ENCODE measurements at regions not wholly inside any gene's neighbourhood (a gene's known extent, or its start where the extent isn't known, plus 50 kb on each side); places are given as distances from the start of the nearest gene placed in this dataset.
"Not testable (repeated sequence)": the region's sequence is repeated elsewhere in the genome, so short reads cannot be mapped to it uniquely, and the experiment has no call there.

- no peak for DNase-seq
These were observed 256.2 kb downstream of the TAFA4 start for GRCh38 chr3:68676136-68676535.

DNA sequence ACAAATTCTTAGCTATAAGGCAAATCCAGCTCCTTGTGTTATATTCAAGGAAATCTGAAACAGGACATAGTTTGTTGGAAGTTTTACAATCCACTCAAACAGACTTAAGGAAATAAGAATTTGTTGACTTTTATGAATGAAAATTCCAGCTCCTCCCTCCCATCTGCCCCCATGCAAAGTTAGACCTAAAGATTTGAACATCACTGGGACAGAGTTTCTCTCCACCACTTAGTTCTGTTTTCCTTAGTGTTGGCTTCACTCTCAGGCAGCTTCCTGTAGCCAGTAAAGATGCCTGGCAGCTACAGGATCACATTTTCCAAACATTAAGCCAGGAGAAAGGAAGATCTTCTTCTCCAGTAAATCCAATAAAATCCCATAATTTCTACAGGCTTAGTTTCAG is 265.0 kb downstream of the TAFA4 start:
- DNase-seq: no peak

- DNase-seq: no peak
These were observed 265.8 kb downstream of the TAFA4 start for GRCh38 chr3:68666429-68667136.

- no peak for DNase-seq
These were observed 268.1 kb downstream of the TAFA4 start for GRCh38 chr3:68664276-68664675.

DNA sequence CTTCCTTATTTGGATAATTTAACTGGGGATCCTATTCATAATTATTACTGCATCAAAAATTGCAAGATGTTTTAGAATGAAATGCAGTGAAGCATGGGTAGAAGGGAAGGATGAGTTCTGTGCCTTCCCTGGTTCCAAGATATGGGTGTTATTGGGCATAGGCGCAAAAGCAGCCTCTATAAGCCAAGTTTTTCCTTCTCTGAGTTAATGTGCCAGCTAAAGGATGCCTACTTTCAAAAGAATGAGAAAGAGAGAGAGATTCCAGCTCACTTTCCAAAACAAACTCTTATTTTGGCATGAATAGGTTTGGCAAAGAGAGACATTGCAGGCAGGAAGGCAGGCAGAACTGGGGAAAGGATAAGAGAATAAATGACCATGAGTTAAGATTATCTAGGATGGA is 270.2 kb downstream of the TAFA4 start:
- no peak for DNase-seq

GRCh38 chr3:68650657-68651056 is 281.7 kb downstream of the TAFA4 start:
- DNase-seq: not testable (repeated sequence)

DNA sequence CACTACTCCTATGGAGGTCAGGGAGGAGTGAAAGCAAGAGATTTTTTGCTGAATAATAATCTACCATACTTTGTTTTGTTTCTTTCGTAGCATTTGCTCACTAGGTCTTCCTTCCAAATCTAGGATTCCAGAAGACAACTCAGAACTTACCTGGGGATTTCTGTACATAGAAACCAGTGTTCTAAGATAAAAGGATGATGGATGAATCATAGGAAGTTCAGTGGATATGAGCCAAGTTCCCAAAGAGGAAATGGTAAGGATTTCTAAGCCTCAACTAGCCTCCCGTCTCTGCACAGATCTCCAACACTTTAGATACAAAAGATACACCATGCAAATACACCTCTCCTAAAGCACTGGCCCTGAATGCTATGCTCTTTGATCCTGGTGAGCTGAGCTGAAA is 283.9 kb downstream of the TAFA4 start:
- DNase-seq: no peak

- DNase-seq: no peak
These were observed 300.3 kb downstream of the TAFA4 start for GRCh38 chr3:68631850-68632545.

GRCh38 chr3:68620211-68620610 is 312.1 kb downstream of the TAFA4 start:
- no peak for DNase-seq

- DNase-seq: no peak
These were observed 318.3 kb downstream of the TAFA4 start for GRCh38 chr3:68614087-68614486.

DNA sequence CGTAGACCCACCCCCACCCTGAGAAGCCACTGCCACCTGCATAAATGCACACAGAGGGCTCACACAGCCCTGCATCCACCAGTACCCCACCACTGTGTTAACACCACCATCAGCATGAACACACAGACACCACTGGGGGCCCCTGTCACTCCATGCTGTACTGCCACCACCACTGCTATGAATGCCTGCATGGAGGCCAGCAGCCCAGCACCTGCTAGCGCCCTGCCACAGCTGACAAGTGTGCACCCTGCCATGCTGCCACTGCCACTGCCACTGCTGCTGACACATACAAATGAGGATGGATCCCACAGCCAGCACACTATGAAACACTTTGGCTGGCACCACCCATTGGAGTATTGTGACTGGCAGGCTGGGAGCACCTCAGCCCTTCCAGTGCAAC is 361.0 kb downstream of the TAFA4 start:
- DNase-seq: no peak

- peak in 1 of 3 experiments; percentile 9 for DNase-seq
These were observed 371.6 kb downstream of the TAFA4 start for GRCh38 chr3:68560728-68561127.

GRCh38 chr3:68535782-68536181 is 396.6 kb downstream of the TAFA4 start:
- DNase-seq: no peak

- DNase-seq: no peak
These were observed 409.0 kb downstream of the TAFA4 start for GRCh38 chr3:68523330-68523729.

DNA sequence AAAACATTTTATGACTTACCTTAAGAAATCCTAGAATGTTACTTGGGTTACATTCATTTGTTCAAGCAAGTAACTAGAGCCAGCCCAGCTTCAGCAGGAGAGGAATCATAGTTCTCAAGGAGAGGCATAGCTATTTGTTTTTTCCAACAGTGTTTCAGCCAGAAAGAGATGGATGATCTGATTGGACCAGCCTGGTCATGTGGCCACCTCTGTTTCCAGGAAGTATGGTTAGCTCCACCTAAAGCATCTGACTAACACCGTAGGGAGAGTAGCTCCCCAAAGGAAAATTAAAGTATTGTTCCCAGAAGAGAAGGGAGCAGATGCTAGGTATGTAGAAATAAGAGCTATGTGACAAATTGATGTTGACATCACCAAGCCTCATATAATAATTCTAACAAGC is 417.1 kb downstream of the TAFA4 start:
- no peak for DNase-seq

DNA sequence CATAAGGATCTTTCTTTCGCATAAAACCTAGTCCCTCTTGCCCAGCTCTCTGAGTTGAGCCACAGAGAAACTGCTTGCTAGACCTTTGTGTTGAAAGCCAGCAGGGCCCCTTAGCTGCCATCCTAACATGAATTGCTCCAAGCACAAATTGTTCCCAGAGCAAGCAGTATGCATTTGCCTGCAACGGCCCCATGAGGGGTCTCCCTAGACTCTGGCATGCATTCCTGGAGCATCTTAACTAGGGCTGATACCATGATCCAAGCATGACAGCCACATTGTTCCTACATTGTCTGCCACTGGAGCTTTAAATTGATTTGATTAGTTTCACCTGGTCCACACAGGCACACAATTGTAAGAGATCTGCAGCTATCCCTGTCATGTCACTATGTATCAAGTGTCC is 428.1 kb downstream of the TAFA4 start:
- DNase-seq: no peak

DNA sequence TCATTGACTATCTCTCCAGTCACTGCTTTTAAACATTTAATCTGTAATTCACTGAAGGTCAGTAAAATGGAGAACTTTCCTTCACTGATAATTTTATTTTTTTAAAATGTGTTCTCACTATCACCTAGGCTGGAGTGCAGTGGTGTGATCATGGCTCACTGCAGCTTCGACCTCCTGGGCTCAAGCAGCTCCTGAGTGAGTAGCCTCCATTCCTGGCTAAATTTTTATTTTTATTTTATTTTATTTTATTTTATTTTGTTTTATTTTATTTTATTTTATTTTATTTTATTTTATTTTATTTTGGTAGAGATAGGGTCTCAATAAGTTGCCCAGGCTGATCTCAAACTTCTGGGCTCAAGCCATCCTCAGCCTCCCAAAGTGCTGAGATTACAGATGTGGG is 446.5 kb downstream of the TAFA4 start:
- DNase-seq: not testable (repeated sequence)

DNA sequence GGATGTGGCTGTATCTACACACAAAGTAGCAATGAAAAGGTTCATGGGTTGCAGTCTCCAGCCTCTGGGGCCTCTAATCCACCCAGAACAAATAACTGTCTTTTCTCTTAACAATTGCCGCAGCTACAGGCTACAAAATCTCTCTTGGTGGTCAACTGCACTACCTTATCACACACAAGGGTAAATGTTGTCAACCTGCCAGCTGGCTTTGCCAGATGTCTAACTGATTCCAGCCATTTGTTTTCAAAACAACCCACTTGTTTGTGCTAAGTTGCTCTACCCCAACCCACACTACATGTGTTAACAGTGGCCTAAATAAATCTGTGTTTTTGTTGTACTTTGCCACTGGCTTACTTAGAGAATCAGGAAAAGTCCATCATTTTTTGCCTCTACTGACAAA is 447.3 kb downstream of the TAFA4 start:
- DNase-seq: peak in 1 of 3 experiments; percentile 34

DNA sequence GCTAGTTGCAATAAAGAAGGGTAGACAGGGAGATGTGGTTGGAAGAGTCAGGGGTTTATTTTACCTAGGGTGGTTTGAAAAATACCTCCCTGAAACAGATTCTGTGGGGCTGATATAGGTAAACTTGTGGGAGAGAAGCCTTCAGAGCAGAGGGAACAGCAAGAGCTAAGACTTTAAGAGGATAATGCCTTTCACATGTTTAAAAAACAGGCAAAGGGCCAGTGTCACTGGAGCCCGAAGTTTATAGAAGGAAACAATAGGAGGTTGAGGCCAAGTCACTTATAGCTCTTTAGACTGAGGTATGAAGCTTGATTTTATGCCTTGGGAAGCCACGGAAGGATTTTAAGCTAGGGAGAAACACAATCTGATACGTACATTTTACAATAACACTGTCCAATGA is 448.7 kb downstream of the TAFA4 start:
- DNase-seq: no peak

- no peak for DNase-seq
These were observed 449.3 kb downstream of the TAFA4 start for GRCh38 chr3:68483041-68483440.

- no peak for DNase-seq
These were observed 449.8 kb downstream of the TAFA4 start for GRCh38 chr3:68482565-68482964.

DNA sequence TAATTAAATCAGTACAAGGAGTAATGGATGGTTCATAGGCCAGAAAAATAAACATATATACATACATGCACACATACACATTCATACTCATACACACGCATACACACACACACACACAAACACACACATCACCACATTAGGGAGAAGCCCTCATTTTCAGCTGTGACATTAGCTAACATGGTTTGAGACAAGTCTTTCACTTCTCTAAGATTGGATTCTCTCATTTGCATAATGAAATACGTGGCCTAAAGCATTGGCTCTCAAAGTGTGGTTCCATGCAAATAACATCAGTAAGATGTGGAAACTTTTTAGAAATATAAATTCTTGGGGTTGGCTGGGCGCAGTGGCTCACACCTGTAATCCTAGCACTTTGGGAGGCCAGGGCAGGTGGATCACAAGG is 452.6 kb downstream of the TAFA4 start:
- DNase-seq: no peak

DNA sequence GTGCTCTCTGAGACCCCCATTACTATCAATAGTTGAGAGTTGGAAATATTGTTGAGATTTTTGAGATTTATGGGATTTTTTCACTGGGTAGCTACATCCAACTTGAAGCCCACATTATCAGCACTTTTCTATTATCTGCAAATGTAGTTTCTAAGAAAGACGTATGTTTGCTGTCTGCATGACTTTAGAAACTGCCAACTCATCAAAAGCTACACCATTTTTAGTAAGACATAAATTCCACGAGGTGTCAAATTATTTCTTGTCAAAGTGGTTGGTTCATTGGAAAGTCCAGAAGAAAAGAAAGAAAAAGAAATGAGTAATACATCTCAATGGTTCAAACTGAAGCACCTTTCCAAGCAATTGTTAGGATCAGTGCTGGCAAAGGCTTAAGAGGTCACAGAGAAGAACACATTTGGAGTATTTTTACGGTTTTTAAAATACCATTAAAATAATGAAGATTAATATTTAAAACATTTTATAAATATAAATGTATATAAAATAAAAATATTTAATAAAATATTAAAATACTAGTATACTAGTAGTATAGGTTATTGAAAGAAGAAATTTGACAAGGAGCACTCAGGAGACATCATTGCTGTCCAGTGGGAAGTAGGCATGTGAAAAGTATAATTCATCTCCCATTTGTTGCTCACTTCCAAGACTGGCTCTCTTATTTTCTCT is 463.5 kb downstream of the TAFA4 start:
- DNase-seq: no peak

- peak in 1 of 3 experiments; percentile 10 for DNase-seq
These were observed 464.9 kb downstream of the TAFA4 start for GRCh38 chr3:68467465-68467864.

Data from NCI-H1417 (cell line).